ENCODE measurements at regions not wholly inside any gene's neighbourhood (a gene's known extent, or its start where the extent isn't known, plus 50 kb on each side); places are given as distances from the start of the nearest gene placed in this dataset.

- TF ChIP-seq ZNF501 (tag by site-specific recombination; IDR thresholded peaks at IDR 0.05) (no peak), ZFP37 (tag by site-specific recombination; IDR thresholded peaks at IDR 0.05) (no peak), ZSCAN30 (tag by site-specific recombination; IDR thresholded peaks at IDR 0.05) (no peak), ZNF830 (tag by site-specific recombination; IDR thresholded peaks at IDR 0.05; ENCODE audit: low read depth) (no peak), ZNF701 (tag by site-specific recombination; IDR thresholded peaks at IDR 0.05) (no peak), ZBTB21 (tag by site-specific recombination; IDR thresholded peaks at IDR 0.05) (no peak), ZNF837 (tag by site-specific recombination; IDR thresholded peaks at IDR 0.05) (no peak), ZNF404 (tag by site-specific recombination; IDR thresholded peaks at IDR 0.05) (no peak), INSM2 (tag by site-specific recombination; IDR thresholded peaks at IDR 0.05) (no peak), SCRT2 (tag by site-specific recombination; IDR thresholded peaks at IDR 0.05) (no peak), REPIN1 (tag by site-specific recombination; IDR thresholded peaks at IDR 0.05; ENCODE audit: low read depth) (no peak), ZNF223 (tag by site-specific recombination; IDR thresholded peaks at IDR 0.05) (no peak), ZNF624 (tag by site-specific recombination; IDR thresholded peaks at IDR 0.05) (no peak), ZNF600 (tag by site-specific recombination; IDR thresholded peaks at IDR 0.05) (no peak), ZNF510 (tag by site-specific recombination; IDR thresholded peaks at IDR 0.05; ENCODE audit: insufficient replicate concordance) (no peak), ZNF704 (tag by site-specific recombination; IDR thresholded peaks at IDR 0.05) (no peak)
- no peak overlapping the region for H3K4me3 ChIP-seq (ENCODE audit: low read depth, low read length)
- H3K36me3 ChIP-seq (ENCODE audit: control insufficient read depth in 2 of 2, insufficient read depth in 1 of 2, low read length in 2 of 2): no peaks in the 10 kb centered on the region
- no peak overlapping the region for H3K27ac ChIP-seq (ENCODE audit: extremely low read depth, low read depth, low read length)
- ChIA-PET CTCF (no interaction called here), POLR2A (no interaction called here)
- H3K9me3 ChIP-seq (ENCODE audit: control insufficient read depth, insufficient read depth, low read depth, low read length): no peaks in the 10 kb centered on the region
- H3K4me1 ChIP-seq (ENCODE audit: control insufficient read depth, insufficient read depth, low read length): no peaks in the 10 kb centered on the region
Measured at GRCh38 chr13:90997951-90998350, 349.5 kb upstream of the MIR17HG start.

- H3K36me3 ChIP-seq (ENCODE audit: control insufficient read depth in 2 of 2, insufficient read depth in 1 of 2, low read length in 2 of 2): no peaks in the 10 kb centered on the region
- TF ChIP-seq ZNF280C (tag by site-specific recombination; IDR thresholded peaks at IDR 0.05) (no peak), GLIS2 (tag by site-specific recombination; IDR thresholded peaks at IDR 0.05) (no peak), ZNF544 (tag by site-specific recombination; IDR thresholded peaks at IDR 0.05) (no peak), ZNF639 (tag by site-specific recombination; IDR thresholded peaks at IDR 0.05) (no peak)
- no peaks in the 10 kb centered on the region for H3K4me1 ChIP-seq (ENCODE audit: control insufficient read depth, insufficient read depth, low read length)
- ChIA-PET CTCF (no interaction called here), POLR2A (no interaction called here)
- H3K9me3 ChIP-seq (ENCODE audit: control insufficient read depth, insufficient read depth, low read depth, low read length): no peaks in the 10 kb centered on the region
- no peak overlapping the region for H3K27ac ChIP-seq (ENCODE audit: extremely low read depth, low read depth, low read length)
- H3K4me3 ChIP-seq (ENCODE audit: low read depth, low read length): no peak overlapping the region
Measured at GRCh38 chr13:90999401-90999800, 348.1 kb upstream of the MIR17HG start.

Measured in HEK293 (cell line).